ENCODE measurements at regions not wholly inside any gene's neighbourhood (a gene's known extent, or its start where the extent isn't known, plus 50 kb on each side); places are given as distances from the start of the nearest gene placed in this dataset.

DNA sequence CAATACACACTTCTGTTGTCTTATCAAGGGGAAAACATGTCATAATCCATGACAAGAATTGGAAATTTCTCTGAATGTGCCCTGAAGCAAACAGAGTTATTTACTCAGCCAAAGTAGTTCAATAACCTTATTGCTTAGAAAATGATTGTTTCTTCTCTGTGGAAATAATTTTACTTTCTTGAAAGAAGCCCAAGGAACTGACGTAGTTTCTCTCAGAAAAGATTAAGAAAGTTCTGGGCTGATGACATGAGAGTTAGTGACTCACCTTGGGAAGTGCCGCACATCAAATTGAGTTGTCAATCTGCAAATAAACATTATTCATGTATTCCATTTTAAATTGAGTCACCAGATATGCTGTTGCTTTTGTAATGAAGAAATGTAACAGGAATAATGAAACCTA, 418.6 kb upstream of the LRRC4C start:
- no peak for TF ChIP-seq CTCF (IDR thresholded peaks at IDR 0.05)
- no peak for TF ChIP-seq POLR2A (IDR thresholded peaks at IDR 0.05)

Measured in esophagus squamous epithelium (tissue), 4 donors.